Medulla oblongata (tissue), 1 donor: ENCODE measurements at regions not wholly inside any gene's neighbourhood (a gene's known extent, or its start where the extent isn't known, plus 50 kb on each side); places are given as distances from the start of the nearest gene placed in this dataset.
"Not testable (repeated sequence)": the region's sequence is repeated elsewhere in the genome, so short reads cannot be mapped to it uniquely, and the experiment has no call there.

Experiments used
- DNase-seq: peaks from one replicate; pipeline ENCODE4 v3.0.0-alpha.2; 2015; ENCODE audit errors: extremely low spot score

DNA sequence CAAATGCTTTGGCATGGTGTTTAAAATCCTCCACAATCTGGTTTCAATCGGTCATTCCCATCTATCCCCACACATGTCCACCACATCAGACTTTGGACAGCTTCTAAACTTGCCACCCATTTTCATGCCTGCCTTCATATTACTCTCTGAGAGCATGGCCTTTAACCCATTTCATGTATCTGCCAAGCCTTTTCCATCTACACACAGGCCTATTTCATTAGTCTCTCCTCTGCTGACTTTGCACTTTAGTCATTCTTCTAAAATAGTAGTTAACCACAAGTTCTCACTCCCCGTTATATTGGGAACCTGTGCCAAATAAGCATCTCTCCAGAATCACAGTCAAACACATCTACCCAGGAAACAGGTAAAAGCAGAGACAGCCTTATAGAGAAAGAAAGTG is 142.2 kb downstream of the MZT1 start:
- DNase-seq: no peak

DNA sequence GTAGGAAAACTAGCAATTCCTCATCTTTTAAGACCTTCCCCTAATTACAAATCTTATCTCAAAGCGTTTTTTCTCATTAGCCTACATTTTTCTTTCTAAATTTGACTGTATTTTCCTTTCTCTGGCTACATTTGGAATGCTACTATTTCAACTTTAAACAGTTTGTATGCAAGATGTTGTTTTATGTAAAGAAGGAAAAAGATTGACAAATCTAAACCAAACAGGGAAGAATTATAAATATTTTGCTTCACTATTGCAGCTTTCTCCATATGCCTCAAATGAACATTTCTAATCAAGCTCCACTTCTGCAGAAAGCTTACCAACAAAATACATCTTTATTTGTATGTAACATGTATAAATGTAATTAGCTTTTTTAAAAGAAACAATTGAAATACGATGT is 156.2 kb downstream of the MZT1 start:
- no peak for DNase-seq

DNA sequence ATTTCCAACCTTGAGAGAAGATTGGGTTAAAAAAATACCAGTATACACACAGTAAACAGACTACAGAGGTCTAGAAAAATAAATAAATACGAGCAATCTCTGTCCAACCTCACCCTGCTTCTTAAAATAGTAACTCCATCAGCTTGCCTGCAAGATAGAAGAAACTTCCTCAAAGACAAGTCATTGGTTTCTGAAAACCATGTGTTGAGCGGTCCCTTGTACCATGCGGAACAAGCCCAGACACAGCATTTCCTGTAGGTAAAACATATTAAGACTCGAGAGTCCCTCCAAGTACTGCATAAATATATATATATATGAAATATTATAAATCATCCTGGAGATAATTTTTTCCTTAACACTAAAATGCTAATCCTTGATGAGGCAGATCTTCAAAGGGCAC is 157.4 kb downstream of the MZT1 start:
- DNase-seq: no peak

DNA sequence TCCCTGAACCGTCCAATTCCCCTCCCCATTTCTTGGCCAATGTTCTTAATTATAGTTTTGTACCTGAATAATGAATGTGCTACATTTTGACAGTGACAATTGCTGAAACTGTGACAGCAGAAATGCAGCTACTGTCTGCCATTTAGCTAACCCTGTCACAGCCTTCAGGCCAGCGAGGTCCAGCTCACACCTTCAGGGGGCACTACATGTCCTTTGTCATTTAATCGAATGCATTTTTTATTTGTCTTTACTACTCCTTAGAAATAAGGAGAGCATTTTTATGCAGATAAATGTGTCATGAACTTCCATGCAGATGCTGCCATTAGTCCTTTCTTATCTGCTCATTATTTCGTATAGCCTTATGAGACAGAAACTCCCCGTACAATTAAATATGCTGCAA is 159.9 kb downstream of the MZT1 start:
- DNase-seq: no peak

DNA sequence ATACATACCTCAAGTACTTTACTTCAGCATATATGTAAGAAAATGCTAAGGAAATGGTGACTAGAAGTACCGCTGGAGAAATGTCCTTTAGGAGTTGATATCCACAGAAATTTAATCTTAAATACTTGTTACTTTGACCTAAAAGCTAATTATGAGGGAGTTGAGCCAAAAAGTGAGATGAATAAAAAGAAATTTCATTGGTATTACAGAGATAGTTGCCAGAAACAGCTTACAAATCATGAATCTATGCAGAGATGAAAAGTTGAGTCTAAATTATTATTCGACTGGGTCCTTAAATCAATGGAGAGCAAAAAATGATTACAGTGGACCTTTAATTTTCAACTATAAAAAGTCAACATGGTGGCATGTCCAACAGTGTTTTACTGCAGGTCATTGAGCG is 160.9 kb downstream of the MZT1 start:
- no peak for DNase-seq

DNA sequence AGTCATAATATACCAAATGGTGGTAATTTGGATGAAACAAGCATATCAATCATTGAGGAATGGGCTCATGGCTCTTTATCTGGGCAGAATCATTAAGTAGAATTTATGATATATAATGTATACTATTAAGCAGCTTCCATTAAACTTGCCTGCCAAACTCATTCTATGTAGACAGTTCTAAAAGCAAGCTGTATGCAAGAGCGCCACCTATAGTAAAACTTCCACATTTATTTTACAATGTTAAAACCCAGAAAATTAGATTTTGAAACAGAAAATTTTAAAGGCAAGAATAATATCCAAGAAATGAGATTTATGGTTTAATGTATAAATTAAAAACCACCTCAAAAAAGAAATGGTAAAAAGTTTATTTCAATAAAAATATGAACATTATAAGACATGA is 161.5 kb downstream of the MZT1 start:
- DNase-seq: peak; percentile 42

DNA sequence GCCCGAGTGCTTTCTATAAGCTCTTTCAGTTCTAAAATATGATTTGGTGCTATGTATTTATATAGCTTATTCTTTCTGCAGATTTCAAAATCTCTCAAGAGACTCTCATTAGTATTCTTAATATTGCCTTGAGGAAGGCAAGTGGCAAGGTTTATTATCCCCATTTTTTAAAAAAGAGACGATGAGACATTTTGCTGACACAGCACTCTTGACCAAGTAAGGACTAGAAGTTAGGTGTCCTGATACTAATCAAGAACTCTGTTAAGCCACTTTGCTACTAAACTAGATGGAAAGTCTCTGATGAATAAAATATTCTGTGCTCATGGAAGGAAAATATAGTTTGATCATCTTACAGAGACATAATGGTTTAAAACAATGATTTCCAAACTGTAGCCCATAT is 164.7 kb downstream of the MZT1 start:
- no peak for DNase-seq

DNA sequence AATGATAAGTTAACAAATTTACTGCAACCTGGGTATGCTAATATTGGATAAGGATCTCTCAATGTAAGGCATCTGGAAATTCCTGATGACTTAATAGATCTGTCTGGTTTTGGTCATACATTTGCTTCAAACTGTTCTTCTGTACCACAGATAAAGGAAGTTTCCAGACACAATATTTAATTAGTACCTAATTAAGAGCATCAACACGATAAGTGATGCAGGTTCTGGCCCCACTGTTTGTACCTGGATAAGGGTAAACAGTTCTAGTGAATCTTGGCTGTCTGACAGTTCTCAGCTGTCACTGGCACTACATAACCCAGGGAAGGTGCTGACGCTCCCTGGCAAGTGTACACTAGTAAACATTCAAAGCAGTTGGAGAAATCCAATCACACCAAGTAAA is 165.6 kb downstream of the MZT1 start:
- no peak for DNase-seq

DNA sequence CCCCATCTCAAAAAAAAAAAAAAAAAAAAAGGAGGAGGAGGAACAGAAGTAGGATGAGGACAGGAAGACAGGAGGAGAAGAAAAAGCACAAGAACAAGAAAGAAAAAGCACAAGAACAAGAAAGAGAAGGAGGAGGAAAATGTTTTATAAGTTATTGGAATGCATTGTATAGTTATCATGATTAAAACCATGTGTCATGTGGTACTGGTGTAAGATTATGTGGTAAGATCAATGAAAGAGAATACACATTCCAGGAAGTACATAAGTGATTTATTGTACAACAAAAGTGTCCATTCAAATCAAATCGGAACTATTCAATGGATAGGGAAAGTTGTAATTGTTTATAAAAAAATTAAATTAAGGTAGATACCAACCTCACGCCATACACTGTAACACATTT is 167.7 kb downstream of the MZT1 start:
- no peak for DNase-seq

DNA sequence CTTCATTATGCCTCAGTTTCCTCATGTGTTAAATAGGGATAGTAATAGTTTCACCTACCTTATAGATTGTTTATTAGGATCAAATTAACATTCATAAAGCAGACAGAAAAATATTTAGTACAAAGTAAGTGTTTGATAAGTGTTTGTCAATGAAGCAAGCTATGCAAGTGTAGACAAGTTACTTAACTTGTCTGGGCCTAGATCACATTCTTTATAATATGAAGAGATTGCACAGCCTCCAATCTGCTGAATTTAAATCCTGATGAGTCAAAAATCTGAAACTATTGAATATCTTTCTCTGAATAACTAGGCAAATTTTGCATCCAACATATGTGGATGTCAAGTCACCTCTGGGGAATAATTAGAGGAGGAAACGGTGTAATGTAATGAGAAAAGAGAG is 170.5 kb downstream of the MZT1 start:
- DNase-seq: no peak

DNA sequence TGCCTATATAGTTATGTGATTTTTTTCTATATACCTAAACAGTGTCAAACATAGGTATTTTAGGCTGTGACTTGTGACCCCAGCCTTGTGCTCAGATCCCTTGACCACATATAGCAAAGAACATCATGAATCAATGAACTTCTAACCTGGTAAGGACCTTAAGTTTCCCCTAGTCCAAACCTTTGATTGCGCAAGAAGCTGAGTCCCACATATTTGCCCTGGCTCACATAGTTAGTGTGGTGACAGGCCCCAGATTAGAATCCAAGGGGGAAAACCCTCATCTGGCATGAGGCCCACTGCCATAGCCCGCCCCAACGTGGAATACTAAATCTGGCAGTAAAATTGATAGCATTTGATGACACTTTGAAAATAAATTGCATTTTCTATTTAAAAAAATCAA is 171.8 kb downstream of the MZT1 start:
- DNase-seq: no peak

DNA sequence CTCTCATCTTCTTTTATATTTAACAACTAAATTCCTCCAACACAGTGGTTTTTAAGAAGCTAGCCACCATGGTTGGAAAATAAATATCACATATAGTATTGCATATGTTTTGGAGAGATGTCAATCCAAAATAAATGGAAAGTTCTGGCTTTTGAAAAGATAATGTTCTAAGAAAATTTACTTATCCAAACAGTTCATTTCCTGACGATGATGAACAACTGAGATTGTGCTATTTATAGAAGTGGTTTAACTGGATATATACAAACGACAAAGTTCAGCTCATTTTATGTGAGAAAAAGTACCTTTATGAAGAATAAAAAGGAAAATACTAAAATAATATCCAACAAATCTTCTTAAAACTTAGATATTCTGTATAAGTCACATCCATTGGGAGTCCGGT is 174.7 kb downstream of the MZT1 start:
- no peak for DNase-seq

DNA sequence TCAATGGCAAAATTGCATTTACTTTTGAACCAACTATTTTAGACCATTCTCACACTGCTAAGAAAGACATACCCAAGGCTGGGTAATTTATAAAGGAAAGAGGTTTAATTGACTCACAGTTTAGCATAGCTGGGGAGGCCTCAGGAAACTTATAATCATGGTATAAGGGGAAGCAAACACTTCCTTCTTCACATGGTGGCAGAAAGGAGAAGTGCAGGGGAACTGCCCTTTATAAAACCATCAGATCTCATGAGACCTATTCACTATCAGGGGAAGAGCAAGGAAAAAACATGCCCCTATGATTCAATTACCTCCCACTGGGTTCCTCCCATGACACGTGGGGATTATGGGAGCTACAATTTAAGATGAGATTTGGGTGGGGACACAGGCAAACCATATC is 181.5 kb downstream of the MZT1 start:
- not testable (repeated sequence) for DNase-seq

DNA sequence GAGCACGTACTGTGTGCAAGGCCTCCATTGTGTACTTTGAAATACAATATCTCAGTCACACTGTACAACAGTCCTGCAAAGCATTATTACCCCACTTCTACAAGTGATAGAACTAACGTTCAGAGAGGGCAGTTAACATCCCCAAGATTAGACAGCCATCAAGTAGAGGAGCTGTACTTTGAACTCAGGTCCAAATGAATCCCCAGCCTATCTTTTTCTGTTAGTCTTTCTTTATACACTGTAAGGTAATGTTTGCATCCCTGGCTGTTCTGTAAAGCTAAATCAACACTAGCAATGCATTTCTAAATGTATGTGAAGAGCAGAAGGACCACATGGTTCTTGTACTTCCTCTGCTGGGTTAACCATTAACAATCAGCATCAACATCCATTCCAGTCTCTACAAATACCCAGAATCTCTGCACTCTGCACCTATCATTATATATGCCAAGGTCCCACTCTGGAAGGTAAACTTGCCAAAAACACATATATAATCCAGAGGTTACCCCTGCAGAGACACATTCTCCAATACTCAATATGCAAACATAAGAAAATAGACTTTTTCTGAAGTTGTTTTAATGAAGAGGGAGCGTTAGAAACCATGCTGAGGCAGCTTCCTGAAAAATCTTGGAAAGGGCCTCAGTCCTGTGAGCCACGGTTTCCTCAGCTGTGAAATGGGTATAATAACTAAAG is 182.3 kb downstream of the MZT1 start:
- DNase-seq: no peak

DNA sequence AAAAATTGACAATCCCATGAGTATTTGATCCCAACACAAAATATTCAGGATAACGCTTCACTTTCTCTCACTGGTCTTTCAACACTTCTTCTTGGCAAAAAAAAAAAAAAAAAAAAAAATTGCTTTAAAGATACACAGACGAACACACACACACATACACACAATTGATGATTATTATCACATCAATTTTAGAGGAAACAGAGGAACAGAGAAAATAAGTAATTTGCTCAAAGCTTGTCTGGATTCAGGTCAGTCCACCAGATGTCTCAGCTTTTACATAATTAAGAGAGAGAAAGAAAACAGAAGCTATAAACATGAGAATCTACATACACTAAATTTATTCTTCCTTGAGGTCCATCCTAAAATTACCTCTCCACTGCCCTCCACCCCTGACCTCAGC is 183.4 kb downstream of the MZT1 start:
- DNase-seq: no peak

DNA sequence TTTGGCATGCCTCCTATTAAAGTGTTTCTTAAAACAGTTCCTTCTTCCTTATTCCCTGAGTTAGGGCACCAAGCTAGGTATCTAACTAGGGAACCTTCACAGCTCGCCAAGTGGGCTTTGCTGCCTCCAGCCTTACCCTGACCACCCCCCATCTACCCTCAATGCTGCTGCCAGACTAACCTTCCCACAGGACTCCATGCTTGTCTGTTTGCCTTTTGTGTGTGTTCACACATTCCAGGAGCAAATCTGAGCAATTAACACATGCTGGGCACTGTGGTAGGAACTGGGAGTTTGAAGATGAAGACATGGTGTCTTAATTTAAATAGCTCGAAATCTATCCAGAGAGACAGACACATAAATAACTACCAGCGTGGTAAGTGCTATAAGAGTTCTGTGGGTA is 185.2 kb downstream of the MZT1 start:
- DNase-seq: no peak

DNA sequence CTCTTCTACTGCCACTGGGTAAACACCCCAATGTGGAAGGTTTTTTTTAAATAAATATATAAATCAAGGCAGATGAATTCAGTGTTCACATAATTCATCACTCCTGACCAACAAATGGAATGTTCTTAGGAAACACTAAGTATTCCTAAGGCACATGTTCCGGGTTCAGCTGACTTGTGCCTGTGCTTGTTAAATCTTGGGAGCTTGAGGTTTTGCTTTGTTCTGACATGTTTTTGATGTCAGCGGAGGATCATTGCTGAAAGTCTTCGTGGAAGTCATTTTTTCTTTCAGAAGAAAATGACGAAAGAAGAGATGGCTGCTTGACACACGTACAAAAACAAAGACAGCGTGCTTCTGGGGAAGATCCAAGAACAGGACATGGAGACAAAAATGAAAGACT is 185.8 kb downstream of the MZT1 start:
- no peak for DNase-seq

DNA sequence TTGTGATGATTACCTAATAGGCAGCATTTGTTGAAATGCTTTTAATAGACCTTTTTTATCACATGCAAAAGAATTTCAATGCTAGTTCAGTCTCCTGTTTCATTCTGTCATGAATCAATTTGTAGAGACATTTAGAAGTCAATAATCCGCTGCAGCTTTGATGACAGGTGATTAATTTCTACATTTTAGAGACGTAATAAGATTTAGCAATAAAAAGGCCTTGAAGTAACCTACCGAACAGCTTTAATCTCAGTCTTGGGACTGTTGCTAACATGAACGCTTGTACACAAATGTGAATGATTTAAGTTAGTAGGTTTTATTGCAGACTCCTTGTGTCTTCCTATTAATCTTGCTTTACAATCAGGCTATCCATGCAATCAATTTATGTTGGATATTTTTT is 186.5 kb downstream of the MZT1 start:
- no peak for DNase-seq

DNA sequence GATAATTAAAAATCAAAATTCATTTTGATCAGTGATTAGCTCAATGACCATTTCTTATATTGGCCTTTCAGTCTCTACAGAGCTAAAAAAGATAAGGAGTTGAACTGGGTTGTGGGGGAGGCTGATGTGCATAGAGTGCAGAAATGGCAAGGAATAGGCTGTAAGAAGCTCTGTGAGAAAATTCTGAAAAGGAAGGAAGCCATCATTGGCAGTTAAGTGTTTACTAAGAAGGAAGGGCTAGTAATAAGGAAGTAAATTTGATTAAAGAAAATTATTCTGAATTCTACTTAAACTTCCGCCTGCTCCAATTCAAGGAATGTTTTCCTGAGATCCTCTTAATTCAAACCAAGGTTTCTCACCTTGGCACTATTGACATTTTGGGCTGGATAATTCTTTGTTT is 187.5 kb downstream of the MZT1 start:
- no peak for DNase-seq

DNA sequence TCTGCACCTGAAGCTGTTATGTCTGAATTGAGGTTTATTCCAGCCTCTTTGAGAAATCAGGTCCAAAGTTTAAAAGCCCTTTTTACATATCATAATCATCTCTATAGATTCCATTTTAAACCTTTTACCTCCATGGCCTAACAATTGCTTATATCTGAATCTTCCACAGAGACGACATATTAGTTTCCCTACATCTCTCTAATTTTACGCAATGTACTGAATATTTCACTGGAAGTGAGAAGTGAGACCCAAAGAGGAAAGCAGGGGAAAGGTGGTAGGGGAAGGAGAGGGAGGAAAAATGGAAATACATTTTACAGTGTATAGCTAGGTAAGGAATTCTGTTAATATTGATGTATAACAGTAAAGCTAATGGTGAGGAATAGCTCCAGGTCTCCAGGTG is 189.6 kb downstream of the MZT1 start:
- DNase-seq: no peak

DNA sequence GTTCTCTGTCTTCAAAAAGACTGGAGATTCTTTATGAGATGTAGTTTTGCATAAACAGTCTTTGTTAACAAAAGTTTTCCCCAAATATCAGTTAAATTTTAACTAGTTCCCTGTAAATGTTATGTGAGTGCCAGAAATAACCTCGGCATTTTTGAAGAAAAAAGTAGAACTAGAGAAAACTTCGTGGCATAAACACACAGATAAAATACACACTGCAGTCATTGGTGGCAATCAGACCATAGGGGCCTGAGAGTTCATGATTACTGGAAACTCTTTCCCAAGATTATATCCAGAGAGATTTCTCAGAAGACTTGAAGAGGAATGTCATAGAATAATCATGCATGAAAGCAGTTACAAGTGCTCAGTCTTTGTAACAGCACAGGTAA is 190.0 kb downstream of the MZT1 start:
- no peak for DNase-seq

DNA sequence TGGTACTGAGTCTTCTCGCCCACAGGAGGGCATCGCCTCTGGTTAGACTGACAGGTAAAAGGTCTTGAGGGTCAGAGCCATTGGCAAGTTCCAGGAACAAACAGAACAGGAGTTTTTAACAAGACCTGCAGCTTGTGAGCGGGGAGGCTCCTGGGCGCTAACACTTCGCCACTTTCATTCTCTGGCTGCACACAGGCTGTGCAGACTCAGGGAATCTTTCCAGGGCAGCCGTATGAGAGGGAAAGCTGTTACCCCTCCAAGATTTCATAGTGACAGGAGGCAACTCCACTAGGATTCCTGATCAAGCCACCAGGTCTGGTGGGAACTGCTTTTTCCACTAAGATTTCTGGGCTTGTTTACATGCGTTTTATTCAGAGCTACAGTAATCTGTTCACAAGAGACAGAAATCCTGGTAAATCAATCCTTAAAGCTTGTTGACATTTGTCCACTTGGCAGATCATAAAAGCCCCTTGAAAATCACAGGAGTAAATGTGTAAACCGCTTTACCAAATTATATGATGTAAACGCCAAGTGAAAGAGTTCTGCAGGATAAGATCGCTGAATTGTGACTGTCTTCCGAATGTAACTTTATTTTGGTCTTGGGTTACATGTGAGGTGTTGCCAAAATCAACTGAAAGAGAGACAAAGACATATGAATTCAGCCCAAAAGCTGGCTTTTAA is 190.6 kb downstream of the MZT1 start:
- DNase-seq: peak; percentile 11

DNA sequence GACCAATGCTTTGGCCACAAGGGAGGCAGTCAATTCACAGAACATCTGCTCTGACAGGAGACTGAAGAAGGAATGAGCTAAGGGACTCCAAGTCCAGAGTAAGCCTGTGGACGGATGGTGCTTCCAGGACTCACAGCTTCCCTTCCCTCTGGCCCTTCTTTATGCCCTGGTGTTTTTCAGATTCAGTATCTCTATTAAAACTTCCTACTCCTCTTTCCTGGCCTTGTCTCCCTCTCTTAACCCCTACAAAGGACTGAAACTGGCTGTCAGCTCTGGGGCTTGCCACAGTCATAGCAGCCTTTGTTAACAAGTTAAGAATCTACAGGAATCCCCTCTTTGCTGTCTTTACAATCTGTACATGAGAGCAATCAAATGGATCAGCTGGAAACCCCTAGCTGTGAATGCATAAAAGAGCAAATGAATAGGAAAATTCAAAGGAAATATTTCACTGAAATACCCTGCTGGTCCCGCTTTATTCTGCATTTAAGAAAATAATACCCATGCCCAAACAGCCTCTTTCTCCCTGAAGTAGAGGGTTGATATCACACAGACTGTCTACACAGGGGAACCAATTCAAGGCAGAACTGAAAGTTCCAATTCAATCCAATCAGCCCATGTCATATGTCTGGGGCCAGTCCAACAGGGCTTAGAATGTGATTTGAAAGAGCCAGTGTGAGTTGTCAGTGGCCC is 192.3 kb downstream of the MZT1 start:
- DNase-seq: no peak
